Neural cell (in vitro differentiated cells): ENCODE measurements at regions not wholly inside any gene's neighbourhood (a gene's known extent, or its start where the extent isn't known, plus 50 kb on each side); places are given as distances from the start of the nearest gene placed in this dataset.

ENCODE experiments used
- H2AFZ ChIP-seq: fragments of 200-600, 300-800 bp; sonication (generic), shearing (Covaris generic); 2 replicates; pipeline ENCODE4 v1.6.0; 2014; ENCODE audit warnings: low read depth, mild to moderate bottlenecking, antibody characterized with exemption, low read length, moderate library complexity
- H3F3A ChIP-seq: fragments of 200-600 bp; shearing (Covaris generic); 2 replicates; pipeline ENCODE4 v1.6.1; 2016; ENCODE audit warnings: mild to moderate bottlenecking, moderate library complexity, mixed read lengths, antibody characterized with exemption, low read length; ENCODE audit not compliant: insufficient read depth, poor library complexity, severe bottlenecking
- H3K27ac ChIP-seq: fragments of 200-600, 300-800 bp; sonication (generic), shearing (Covaris generic); 2 replicates; pipeline ENCODE4 v1.5.1; 2014; ENCODE audit warnings: mild to moderate bottlenecking, low read length, moderate library complexity
- H3K27me3 ChIP-seq: fragments of 300-800, 200-600 bp; sonication (generic), shearing (Covaris generic); 2 replicates; pipeline ENCODE4 v1.6.0; 2014; ENCODE audit warnings: mild to moderate bottlenecking, low read depth, low read length, moderate library complexity; ENCODE audit not compliant: insufficient read depth
- H3K36me3 ChIP-seq: fragments of 300-800, 200-600 bp; sonication (generic), shearing (Covaris generic); 2 replicates; pipeline ENCODE4 v1.5.1; 2014; ENCODE audit warnings: mild to moderate bottlenecking, antibody characterized with exemption, low read length, moderate library complexity; ENCODE audit not compliant: insufficient read depth
- H3K4me2 ChIP-seq: fragments of 300-800, 200-600 bp; sonication (generic), shearing (Covaris generic); 2 replicates; pipeline ENCODE4 v1.6.0; 2014; ENCODE audit warnings: mild to moderate bottlenecking, low read length
- H3K4me3 ChIP-seq: fragments of 300-800, 200-600 bp; sonication (generic), shearing (Covaris generic); 2 replicates; pipeline ENCODE4 v1.5.1; 2014; ENCODE audit warnings: mild to moderate bottlenecking, low read length, moderate library complexity
- H3K79me2 ChIP-seq: fragments of 200-600 bp; shearing (Covaris generic); replicated peaks from 2 replicates; pipeline ENCODE4 v1.6.0; 2014; ENCODE audit warnings: mild to moderate bottlenecking, low read length, moderate library complexity; ENCODE audit not compliant: insufficient read depth
- H3K9ac ChIP-seq: fragments of 300-800, 200-600 bp; sonication (generic), shearing (Covaris generic); 2 replicates; pipeline ENCODE4 v1.6.1; 2016; ENCODE audit warnings: mild to moderate bottlenecking, low read length, mixed read lengths
- H3K9me2 ChIP-seq: fragments of 200-600 bp; shearing (Covaris generic); 2 replicates; pipeline ENCODE4 v1.6.1; 2016; ENCODE audit warnings: mild to moderate bottlenecking, low read length, mixed read lengths; ENCODE audit not compliant: insufficient read depth
- H3K9me3 ChIP-seq: fragments of 200-600, 300-800 bp; sonication (generic), shearing (Covaris generic); 2 replicates; pipeline ENCODE4 v1.6.1; 2016; ENCODE audit warnings: mild to moderate bottlenecking, mixed run types, low read length, moderate library complexity, mixed read lengths
- H4K20me1 ChIP-seq: fragments of 200-600 bp; shearing (Covaris generic); 2 replicates; pipeline ENCODE4 v1.6.1; 2016; ENCODE audit warnings: mild to moderate bottlenecking, mixed run types; ENCODE audit not compliant: insufficient read depth
- CTCF ChIP-seq: fragments of 450-650 bp; IDR thresholded peaks from 2 replicates; pipeline ENCODE4 v1.5.1; 2014; ENCODE audit warnings: antibody characterized with exemption, mild to moderate bottlenecking, moderate library complexity; ENCODE audit not compliant: poor library complexity, severe bottlenecking
- EP300 ChIP-seq: fragments of 450-650 bp; conservative IDR thresholded peaks from 2 replicates; pipeline ENCODE4 v1.6.1; 2014; ENCODE audit warnings: antibody characterized with exemption, mild to moderate bottlenecking, moderate library complexity; ENCODE audit not compliant: poor library complexity, severe bottlenecking
- EZH2 ChIP-seq: fragments of 200-600, 300-800 bp; shearing (Covaris generic), sonication (generic); IDR thresholded peaks from 2 replicates; pipeline ENCODE4 v1.6.1; 2014; ENCODE audit warnings: antibody characterized with exemption, low read length, borderline replicate concordance, mild to moderate bottlenecking; ENCODE audit not compliant: insufficient read depth, poor library complexity, severe bottlenecking
- MXI1 ChIP-seq: fragments of 450-650 bp; conservative IDR thresholded peaks from 2 replicates; pipeline ENCODE4 v1.6.1; 2014; ENCODE audit warnings: antibody characterized with exemption, mild to moderate bottlenecking; ENCODE audit not compliant: poor library complexity, severe bottlenecking
- POLR2AphosphoS5 ChIP-seq: IDR thresholded peaks from 2 replicates; pipeline ENCODE4 v1.6.1; 2012
- RAD21 ChIP-seq: fragments of 450-650 bp; conservative IDR thresholded peaks from 2 replicates; pipeline ENCODE4 v1.6.1; 2014; ENCODE audit warnings: antibody characterized with exemption, mild to moderate bottlenecking, moderate library complexity
- REST ChIP-seq: IDR thresholded peaks from 2 replicates; pipeline ENCODE4 v1.6.1; 2012; ENCODE audit warnings: borderline replicate concordance
- SMC3 ChIP-seq: fragments of 450-650 bp; conservative IDR thresholded peaks from 2 replicates; pipeline ENCODE4 v1.6.1; 2014; ENCODE audit warnings: antibody characterized with exemption, mild to moderate bottlenecking, moderate library complexity; ENCODE audit not compliant: poor library complexity
- TAF1 ChIP-seq: IDR thresholded peaks from 2 replicates; pipeline ENCODE4 v1.6.1; 2012; ENCODE audit warnings: low read depth

- Histone ChIP-seq H3K79me2 (no peaks in the 10 kb centered on the region), H3K4me3 (no peak overlapping the region), H3F3A (no peaks in the 10 kb centered on the region), H2AFZ (no peak overlapping the region), H3K9me2 (no peaks in the 10 kb centered on the region), H3K9me3 (no peaks in the 10 kb centered on the region), H3K27ac (no peak overlapping the region), H3K27me3 (no peaks in the 10 kb centered on the region), H3K9ac (no peak overlapping the region), H3K4me2 (no peak overlapping the region), H3K36me3 (no peaks in the 10 kb centered on the region), H4K20me1 (no peaks in the 10 kb centered on the region)
- no peak for TF ChIP-seq MXI1
These were observed 374.9 kb upstream of the RORB start for GRCh38 chr9:74122216-74122615.

DNA sequence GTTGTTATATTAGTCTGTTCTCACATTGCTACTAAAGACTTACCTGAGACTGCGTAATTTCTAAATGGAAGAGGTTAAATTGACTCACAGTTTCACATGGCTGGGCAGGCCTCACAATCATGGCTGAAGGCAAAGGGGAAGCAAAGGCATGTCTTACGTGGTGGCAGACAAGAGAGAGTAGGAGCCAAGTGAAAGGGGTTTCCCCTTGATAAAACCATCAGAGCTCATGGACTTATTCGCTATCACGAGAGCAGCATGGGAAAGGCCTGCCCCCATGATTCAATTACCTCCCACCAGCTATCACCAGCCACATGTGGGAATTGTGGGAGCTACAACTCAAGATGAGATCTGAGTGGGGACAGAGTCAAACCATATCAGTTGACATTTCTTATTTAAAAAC, 374.5 kb upstream of the RORB start:
- no peak overlapping the region for H3K4me3 ChIP-seq
- H3K79me2 ChIP-seq: no peaks in the 10 kb centered on the region
- no peak overlapping the region for H3K27ac ChIP-seq
- no peaks in the 10 kb centered on the region for H3F3A ChIP-seq
- no peaks in the 10 kb centered on the region for H3K36me3 ChIP-seq
- no peaks in the 10 kb centered on the region for H3K27me3 ChIP-seq
- no peak for TF ChIP-seq SMC3
- no peak for TF ChIP-seq CTCF
- TF ChIP-seq EP300: no peak
- no peak for TF ChIP-seq TAF1
- TF ChIP-seq POLR2AphosphoS5: no peak
- TF ChIP-seq MXI1: no peak
- TF ChIP-seq EZH2: no peak
- TF ChIP-seq RAD21: no peak
- no peak for TF ChIP-seq REST
- no peak overlapping the region for H3K9ac ChIP-seq
- H3K4me2 ChIP-seq: no peak overlapping the region
- H2AFZ ChIP-seq: no peak overlapping the region
- no peaks in the 10 kb centered on the region for H4K20me1 ChIP-seq
- no peaks in the 10 kb centered on the region for H3K9me3 ChIP-seq
- H3K9me2 ChIP-seq: no peaks in the 10 kb centered on the region

DNA sequence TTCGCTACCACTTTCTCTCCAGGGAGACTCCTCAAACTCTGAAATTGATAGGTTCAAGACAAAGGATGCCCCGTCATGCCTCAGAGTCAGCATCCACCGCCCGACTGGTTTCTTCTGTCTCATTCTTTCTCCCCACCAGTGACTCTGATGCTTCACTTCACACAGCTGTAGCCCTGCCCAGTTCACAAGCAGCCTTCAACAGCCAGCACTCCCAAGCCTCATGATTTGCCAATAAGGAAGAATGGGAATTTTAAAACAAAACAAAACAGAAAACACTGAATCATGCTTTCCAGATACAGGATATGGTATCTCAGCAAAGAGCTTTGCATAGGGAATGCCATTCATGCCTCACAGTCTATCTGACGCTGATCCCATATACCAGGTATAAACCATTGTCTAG, 371.2 kb upstream of the RORB start:
- Histone ChIP-seq H3K9ac (no peak overlapping the region), H3K9me2 (no peaks in the 10 kb centered on the region), H3K4me3 (no peak overlapping the region), H3F3A (no peaks in the 10 kb centered on the region), H2AFZ (no peak overlapping the region), H3K4me2 (no peak overlapping the region), H3K27me3 (no peaks in the 10 kb centered on the region), H3K27ac (no peak overlapping the region), H3K79me2 (no peaks in the 10 kb centered on the region), H3K9me3 (no peaks in the 10 kb centered on the region), H4K20me1 (no peaks in the 10 kb centered on the region), H3K36me3 (no peaks in the 10 kb centered on the region)
- TF ChIP-seq REST (no peak), SMC3 (no peak), TAF1 (no peak), RAD21 (no peak), CTCF (no peak), MXI1 (no peak), POLR2AphosphoS5 (no peak)
